Spleen (tissue), 11 donors: ENCODE measurements at regions not wholly inside any gene's neighbourhood (a gene's known extent, or its start where the extent isn't known, plus 50 kb on each side); places are given as distances from the start of the nearest gene placed in this dataset.

ENCODE experiments used
- DNase-seq: peaks from one replicate; pipeline ENCODE4 v3.0.0-alpha.2; 2020
- H3K27ac ChIP-seq, 8 donors: fragments of 200-600 bp; sonication (generic) in 7 of 8; 1 replicate in 4 of 8; 2 replicates in 4 of 8; pipeline versions ENCODE4 v1.5.0 to v1.8.0; 2016 to 2021; ENCODE audit warnings: inconsistent platforms in 4 of 8, mild to moderate bottlenecking in 4 of 8, moderate library complexity in 1 of 8
- H3K27me3 ChIP-seq, 7 donors: fragments of 200-600 bp; sonication (generic) in 6 of 7; replicated peaks in 1 of 7; 1 replicate in 4 of 7; 2 replicates in 3 of 7; pipeline versions ENCODE4 v1.5.0 to v1.8.0; 2016 to 2021; ENCODE audit warnings: inconsistent platforms in 3 of 7, mild to moderate bottlenecking in 1 of 7
- H3K36me3 ChIP-seq, 6 donors: fragments of 200-600 bp; sonication (generic) in 5 of 6; 1 replicate in 4 of 6; 2 replicates in 2 of 6; pipeline versions ENCODE4 v1.5.0 to v1.8.0; 2016 to 2021; ENCODE audit warnings: inconsistent platforms in 2 of 6
- H3K4me1 ChIP-seq, 6 donors: fragments of 200-600 bp; sonication (generic) in 5 of 6; 1 replicate in 3 of 6; 2 replicates in 3 of 6; pipeline versions ENCODE4 v1.5.0 to v1.8.0; 2016 to 2021; ENCODE audit warnings: inconsistent platforms in 3 of 6
- H3K4me3 ChIP-seq, 8 donors: fragments of 200-600 bp; sonication (generic) in 7 of 8; 1 replicate in 4 of 8; 2 replicates in 4 of 8; pipeline versions ENCODE4 v1.5.0 to v1.8.0; 2016 to 2021; ENCODE audit warnings: inconsistent platforms in 4 of 8, mild to moderate bottlenecking in 4 of 8, moderate library complexity in 2 of 8
- H3K9me3 ChIP-seq, 8 donors: fragments of 200-600 bp; sonication (generic) in 7 of 8; 1 replicate in 4 of 8; 2 replicates in 4 of 8; pipeline versions ENCODE4 v1.5.0 to v1.8.0; 2016 to 2021; ENCODE audit warnings: inconsistent platforms in 4 of 8
- CTCF ChIP-seq, 11 experiments: fragments of 200-600 bp in 7 of 11; fragments of 450-650 bp in 4 of 11; sonication (generic) in 4 of 11; IDR thresholded peaks in 8 of 11; conservative IDR thresholded peaks in 3 of 11; 1 replicate in 7 of 11; 2 replicates in 4 of 11; pipeline versions ENCODE4 v1.4.0 to v1.8.0; 2016 to 2021; ENCODE audit warnings: antibody characterized with exemption in 11 of 11, inconsistent platforms in 4 of 11, mild to moderate bottlenecking in 1 of 11
- POLR2A ChIP-seq, 3 donors: fragments of 450-650 bp; IDR thresholded peaks; one replicate each; pipeline ENCODE4 v1.5.1; 2017; ENCODE audit warnings: antibody characterized with exemption in 3 of 3, mild to moderate bottlenecking in 1 of 3
- POLR2AphosphoS5 ChIP-seq, 3 donors: sonication (generic); formaldehyde crosslinking; IDR thresholded peaks; one replicate each; pipeline ENCODE4 v1.5.1; 2017; ENCODE audit warnings: antibody characterized with exemption in 3 of 3
- WGBS, 5 donors: extraction: QIAGEN DNeasy Blood & Tissue Kit in 3 of 5; methylation state at CpG; one replicate each; pipeline versions ENCODE4 v1.1.5 to v1.1.7; 2013 to 2018; 5-methylcytosine and 5-hydroxymethylcytosine counted together
- intact Hi-C: fragments of 100-400 bp; cut with DNase I; formaldehyde crosslinking; loops from one replicate; pipeline ENCODE4 v1.15.0; 2023; ENCODE audit warnings: low total_unique reads
- donor health status: healthy with polysubstance abuse.
- donor health status: DM: no; HTN: no; CAD: no; lungs with moderate emphysema.
- donor health status: DM: no; HTN: no; CAD: no.
- donor health status: Bipolar disorder and iron deficiency.
- donor health status: healthy.
- donor health status: DM: no; HTN: no; CAD: no.
- donor health status: DM: yes; HTN: yes; CAD: no.

GRCh38 chr5:98603456-98603855, 170.0 kb upstream of the RGMB start:
- DNase-seq: no peak
- intact Hi-C loops: no loop called here
- no peak overlapping the region for H3K4me3 ChIP-seq
- 68 to 94% (median 79%) methylated on average over 2 of the region's 2 CpGs for WGBS, 5 donors
- peaks cover 0 to 13% (median 1%) of the 10 kb centered on the region in 8 donors for H3K9me3 ChIP-seq
- no peaks in the 10 kb centered on the region for H3K27me3 ChIP-seq
- TF ChIP-seq POLR2A (IDR thresholded peaks at IDR 0.05): no peak
- no peak for TF ChIP-seq POLR2AphosphoS5 (IDR thresholded peaks at IDR 0.05)
- no peak for TF ChIP-seq CTCF (IDR thresholded peaks at IDR 0.05 in 8 of 11, conservative IDR thresholded peaks at IDR 0.05 in 3 of 11)
- H3K27ac ChIP-seq: no peak overlapping the region
- no peaks in the 10 kb centered on the region for H3K36me3 ChIP-seq
- H3K4me1 ChIP-seq: no peaks in the 10 kb centered on the region

- no peaks in the 10 kb centered on the region for H3K27me3 ChIP-seq
- 32 to 53% (median 51%) methylated on average over 1 of the region's 1 CpG for WGBS, 5 donors
- TF ChIP-seq CTCF (IDR thresholded peaks at IDR 0.05 in 8 of 11, conservative IDR thresholded peaks at IDR 0.05 in 3 of 11) (no peak), POLR2AphosphoS5 (IDR thresholded peaks at IDR 0.05) (no peak), POLR2A (IDR thresholded peaks at IDR 0.05) (no peak)
- no peaks in the 10 kb centered on the region for H3K4me1 ChIP-seq
- no peak overlapping the region for H3K4me3 ChIP-seq
- intact Hi-C loops: no loop called here
- H3K36me3 ChIP-seq: no peaks in the 10 kb centered on the region
- H3K9me3 ChIP-seq: peaks cover 0 to 13% (median 0%) of the 10 kb centered on the region in 8 donors
- no peak overlapping the region for H3K27ac ChIP-seq
- no peak for DNase-seq
Observed at GRCh38 chr5:98604301-98604700, 169.2 kb upstream of the RGMB start.

- DNase-seq: no peak
- Histone ChIP-seq H3K4me1 (no peaks in the 10 kb centered on the region), H3K27ac (no peak overlapping the region), H3K36me3 (no peaks in the 10 kb centered on the region), H3K27me3 (no peaks in the 10 kb centered on the region), H3K4me3 (no peak overlapping the region), H3K9me3 (peaks cover 0 to 13% (median 0%) of the 10 kb centered on the region in 8 donors)
- 55 to 63% (median 56%) methylated on average over 4 of the region's 4 CpGs for WGBS, 5 donors
- intact Hi-C loops: no loop called here
- no peak for TF ChIP-seq CTCF (IDR thresholded peaks at IDR 0.05 in 8 of 11, conservative IDR thresholded peaks at IDR 0.05 in 3 of 11)
- no peak for TF ChIP-seq POLR2A (IDR thresholded peaks at IDR 0.05)
- TF ChIP-seq POLR2AphosphoS5 (IDR thresholded peaks at IDR 0.05): no peak
Observed at GRCh38 chr5:98604721-98605425, 168.6 kb upstream of the RGMB start.

- H3K27ac ChIP-seq: no peak overlapping the region
- intact Hi-C loops: no loop called here
- no peaks in the 10 kb centered on the region for H3K27me3 ChIP-seq
- TF ChIP-seq POLR2AphosphoS5 (IDR thresholded peaks at IDR 0.05) (no peak), POLR2A (IDR thresholded peaks at IDR 0.05) (no peak), CTCF (IDR thresholded peaks at IDR 0.05 in 8 of 11, conservative IDR thresholded peaks at IDR 0.05 in 3 of 11) (no peak)
- peaks cover 0 to 12% (median 0%) of the 10 kb centered on the region in 8 donors for H3K9me3 ChIP-seq
- no peaks in the 10 kb centered on the region for H3K4me1 ChIP-seq
- 85 to 100% (median 93%) methylated on average over 1 of the region's 1 CpG for WGBS, 5 donors
- H3K36me3 ChIP-seq: no peaks in the 10 kb centered on the region
- H3K4me3 ChIP-seq: no peak overlapping the region
- no peak for DNase-seq
Observed at GRCh38 chr5:98605426-98605825, 168.0 kb upstream of the RGMB start.
